ENCODE measurements at regions not wholly inside any gene's neighbourhood (a gene's known extent, or its start where the extent isn't known, plus 50 kb on each side); places are given as distances from the start of the nearest gene placed in this dataset.
"Not testable (repeated sequence)": the region's sequence is repeated elsewhere in the genome, so short reads cannot be mapped to it uniquely, and the experiment has no call there.

DNA sequence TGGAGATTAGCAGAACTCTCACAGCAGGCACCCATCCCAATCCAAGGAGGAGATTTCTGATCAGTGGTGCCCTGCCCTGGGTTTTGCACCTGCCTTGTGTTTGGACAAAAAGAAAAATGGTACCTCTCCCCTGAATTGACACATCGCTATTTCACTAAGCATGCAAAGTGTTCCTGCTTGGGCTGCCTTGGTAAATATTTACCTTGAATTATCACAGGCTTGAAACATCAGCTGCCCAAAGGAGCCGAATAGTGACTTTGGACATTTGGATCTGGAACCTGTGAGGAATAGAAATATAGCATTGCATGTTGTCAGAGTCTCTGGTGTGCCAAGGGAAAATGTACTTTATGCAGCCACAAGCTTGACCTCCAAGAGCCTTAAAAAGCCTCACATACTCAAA is 926.4 kb upstream of the FANCL start:
- RAD21 ChIA-PET (ENCODE audit: unreplicated experiment), result no interaction called here
- no peak for DNase-seq (ENCODE audit: low read depth, low spot score)
- no TSS peak for BruUV-seq (replicated peaks)
- TF ChIP-seq, protein P1, sequence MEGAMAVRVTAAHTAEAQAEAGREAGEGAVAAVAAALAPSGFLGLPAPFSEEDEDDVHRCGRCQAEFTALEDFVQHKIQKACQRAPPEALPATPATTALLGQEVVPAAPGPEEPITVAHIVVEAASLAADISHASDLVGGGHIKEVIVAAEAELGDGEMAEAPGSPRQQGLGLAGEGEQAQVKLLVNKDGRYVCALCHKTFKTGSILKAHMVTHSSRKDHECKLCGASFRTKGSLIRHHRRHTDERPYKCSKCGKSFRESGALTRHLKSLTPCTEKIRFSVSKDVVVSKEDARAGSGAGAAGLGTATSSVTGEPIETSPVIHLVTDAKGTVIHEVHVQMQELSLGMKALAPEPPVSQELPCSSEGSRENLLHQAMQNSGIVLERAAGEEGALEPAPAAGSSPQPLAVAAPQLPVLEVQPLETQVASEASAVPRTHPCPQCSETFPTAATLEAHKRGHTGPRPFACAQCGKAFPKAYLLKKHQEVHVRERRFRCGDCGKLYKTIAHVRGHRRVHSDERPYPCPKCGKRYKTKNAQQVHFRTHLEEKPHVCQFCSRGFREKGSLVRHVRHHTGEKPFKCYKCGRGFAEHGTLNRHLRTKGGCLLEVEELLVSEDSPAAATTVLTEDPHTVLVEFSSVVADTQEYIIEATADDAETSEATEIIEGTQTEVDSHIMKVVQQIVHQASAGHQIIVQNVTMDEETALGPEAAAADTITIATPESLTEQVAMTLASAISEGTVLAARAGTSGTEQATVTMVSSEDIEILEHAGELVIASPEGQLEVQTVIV (IDR thresholded peaks at IDR 0.05; ENCODE audit: borderline replicate concordance, partially characterized antibody), result no peak
- no peak for TF ChIP-seq BACH1 (IDR thresholded peaks at IDR 0.05; ENCODE audit: borderline replicate concordance)
- no peak overlapping the region for H3K4me2 ChIP-seq (ENCODE audit: control insufficient read depth, insufficient read depth)
- no peaks in the 10 kb centered on the region for H4K20me1 ChIP-seq (ENCODE audit: control insufficient read depth, insufficient read depth)
- H3K36me3 ChIP-seq (ENCODE audit: control insufficient read depth in 2 of 2, insufficient read depth in 2 of 2, low read length in 1 of 2), result no peaks in the 10 kb centered on the region
- intact Hi-C loops (cut with micrococcal nuclease; ENCODE audit: unreplicated experiment) (no loop called here), in situ Hi-C loops (cut with MboI) (no loop called here)
- no peaks in the 10 kb centered on the region for H3K79me2 ChIP-seq (ENCODE audit: control insufficient read depth, insufficient read depth, low read length)
- no peak overlapping the region for H3K27ac ChIP-seq (ENCODE audit: control insufficient read depth, insufficient read depth)
- no peaks in the 10 kb centered on the region; a peak in 1 of 4 replicates for H3K27me3 ChIP-seq (replicated peaks in 1 of 2; ENCODE audit: control insufficient read depth in 2 of 2, insufficient read depth in 2 of 2, low read length in 1 of 2)
- ATAC-seq, result no peak
- H3K4me1 ChIP-seq (ENCODE audit: control insufficient read depth, insufficient read depth, low read length), result no peaks in the 10 kb centered on the region; the same call in 1 of the 2 replicates
- H3K9me3 ChIP-seq (replicated peaks; ENCODE audit: control insufficient read depth, insufficient read depth, low read length), result no peaks in the 10 kb centered on the region
- SMC1A ChIA-PET (ENCODE audit: uncharacterized antibody, unreplicated experiment), result interaction anchor here (0.6 to 1.6 kb wide), 2 partner anchors 8 to 50 kb away, joined by 4 to 5 read pairs; no protein-coding TSS in a partner anchor
- no peak overlapping the region for H3K4me3 ChIP-seq
- 27% methylated on average over 2 of the region's 2 CpGs for WGBS (ENCODE audit: insufficient coverage, insufficient replicate concordance, low lambda C conversion rate, missing lambda C conversion rate)
- POLR2A ChIA-PET, result no interaction called here
- FAIRE-seq, result no peak
- CTCF ChIA-PET, result no interaction called here
- H3K9ac ChIP-seq (ENCODE audit: control insufficient read depth, insufficient read depth, low read length), result no peak overlapping the region
- no peak overlapping the region for H2AFZ ChIP-seq (ENCODE audit: control insufficient read depth, low read depth, low read length)

DNA sequence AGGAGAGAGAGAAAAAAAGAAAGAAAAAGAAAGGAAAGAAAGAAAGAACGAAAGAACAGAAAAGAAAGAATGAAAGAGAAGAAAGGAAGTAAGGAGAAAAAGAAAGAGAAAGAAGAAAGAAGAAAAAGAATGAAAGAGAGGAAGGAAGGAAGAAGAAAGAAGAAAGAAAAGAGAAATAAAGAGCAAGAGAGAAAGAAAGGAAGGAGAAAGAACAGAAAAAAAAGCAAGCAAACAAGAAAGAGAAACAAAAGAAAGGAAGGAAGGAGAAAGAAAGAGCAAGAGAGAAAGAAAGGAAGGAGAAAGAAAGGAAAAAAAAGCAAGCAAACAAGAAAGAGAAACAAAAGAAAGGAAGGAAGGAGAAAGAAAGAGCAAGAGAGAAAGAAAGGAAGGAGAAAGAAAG is 916.8 kb upstream of the FANCL start:
- H3K27me3 ChIP-seq (replicated peaks in 1 of 2; ENCODE audit: control insufficient read depth in 2 of 2, insufficient read depth in 2 of 2, low read length in 1 of 2); H3K79me2 ChIP-seq (ENCODE audit: control insufficient read depth, insufficient read depth, low read length); BruUV-seq (replicated peaks); SMC1A ChIA-PET (ENCODE audit: uncharacterized antibody, unreplicated experiment); intact Hi-C loops (cut with micrococcal nuclease; ENCODE audit: unreplicated experiment); H2AFZ ChIP-seq (ENCODE audit: control insufficient read depth, low read depth, low read length); H3K4me1 ChIP-seq (ENCODE audit: control insufficient read depth, insufficient read depth, low read length); ATAC-seq; H4K20me1 ChIP-seq (ENCODE audit: control insufficient read depth, insufficient read depth); H3K9ac ChIP-seq (ENCODE audit: control insufficient read depth, insufficient read depth, low read length); H3K27ac ChIP-seq (ENCODE audit: control insufficient read depth, insufficient read depth); H3K9me3 ChIP-seq (replicated peaks; ENCODE audit: control insufficient read depth, insufficient read depth, low read length); FAIRE-seq; H3K4me2 ChIP-seq (ENCODE audit: control insufficient read depth, insufficient read depth); POLR2A ChIA-PET; RAD21 ChIA-PET (ENCODE audit: unreplicated experiment); DNase-seq (ENCODE audit: low read depth, low spot score); in situ Hi-C loops (cut with MboI); H3K4me3 ChIP-seq; H3K36me3 ChIP-seq (ENCODE audit: control insufficient read depth in 2 of 2, insufficient read depth in 2 of 2, low read length in 1 of 2); CTCF ChIA-PET: not testable (repeated sequence)
- WGBS (ENCODE audit: insufficient coverage, insufficient replicate concordance, low lambda C conversion rate, missing lambda C conversion rate), result 0% methylated on average over 1 of the region's 1 CpG

Measured in GM12878 (cell line).